Smooth muscle cell of the brain vasculature (primary cell): ENCODE measurements at regions not wholly inside any gene's neighbourhood (a gene's known extent, or its start where the extent isn't known, plus 50 kb on each side); places are given as distances from the start of the nearest gene placed in this dataset.

Source experiments
- DNase-seq: peaks from one replicate; pipeline ENCODE4 v3.0.0-alpha.2; 2012; ENCODE audit warnings: low read depth, low spot score

GRCh38 chr11:29002816-29003215 lies 894.6 kb downstream of the METTL15 start:
- DNase-seq = no peak

- DNase-seq = no peak
Measured at GRCh38 chr11:28999620-29000019, 891.4 kb downstream of the METTL15 start.

- no peak for DNase-seq
Measured at GRCh38 chr11:28992996-28993395, 884.8 kb downstream of the METTL15 start.

- no peak for DNase-seq
Measured at GRCh38 chr11:28984231-28984630, 876.0 kb downstream of the METTL15 start.

DNA sequence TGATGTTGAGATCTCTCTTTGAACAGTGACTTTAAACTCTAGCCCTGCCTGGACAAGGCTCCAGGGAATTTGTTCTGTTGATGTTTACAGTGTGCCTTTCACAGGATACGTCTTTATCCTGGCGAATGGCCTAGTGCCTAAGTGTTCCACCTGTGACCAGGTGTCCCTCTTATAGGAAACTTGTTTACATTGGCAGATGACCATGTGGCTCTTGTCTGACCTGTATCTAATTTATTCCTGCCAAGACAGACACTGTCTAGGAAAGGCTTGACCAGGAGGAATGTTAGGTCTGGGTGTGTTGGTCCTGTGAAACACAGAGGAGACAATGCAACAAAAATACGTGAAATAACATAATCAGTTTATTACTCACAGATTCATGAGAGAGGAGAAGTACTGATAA lies 875.6 kb downstream of the METTL15 start:
- no peak for DNase-seq

- DNase-seq = no peak
Measured at GRCh38 chr11:28981381-28981780, 873.2 kb downstream of the METTL15 start.

- no peak for DNase-seq
Measured at GRCh38 chr11:28976801-28977145, 868.6 kb downstream of the METTL15 start.

DNA sequence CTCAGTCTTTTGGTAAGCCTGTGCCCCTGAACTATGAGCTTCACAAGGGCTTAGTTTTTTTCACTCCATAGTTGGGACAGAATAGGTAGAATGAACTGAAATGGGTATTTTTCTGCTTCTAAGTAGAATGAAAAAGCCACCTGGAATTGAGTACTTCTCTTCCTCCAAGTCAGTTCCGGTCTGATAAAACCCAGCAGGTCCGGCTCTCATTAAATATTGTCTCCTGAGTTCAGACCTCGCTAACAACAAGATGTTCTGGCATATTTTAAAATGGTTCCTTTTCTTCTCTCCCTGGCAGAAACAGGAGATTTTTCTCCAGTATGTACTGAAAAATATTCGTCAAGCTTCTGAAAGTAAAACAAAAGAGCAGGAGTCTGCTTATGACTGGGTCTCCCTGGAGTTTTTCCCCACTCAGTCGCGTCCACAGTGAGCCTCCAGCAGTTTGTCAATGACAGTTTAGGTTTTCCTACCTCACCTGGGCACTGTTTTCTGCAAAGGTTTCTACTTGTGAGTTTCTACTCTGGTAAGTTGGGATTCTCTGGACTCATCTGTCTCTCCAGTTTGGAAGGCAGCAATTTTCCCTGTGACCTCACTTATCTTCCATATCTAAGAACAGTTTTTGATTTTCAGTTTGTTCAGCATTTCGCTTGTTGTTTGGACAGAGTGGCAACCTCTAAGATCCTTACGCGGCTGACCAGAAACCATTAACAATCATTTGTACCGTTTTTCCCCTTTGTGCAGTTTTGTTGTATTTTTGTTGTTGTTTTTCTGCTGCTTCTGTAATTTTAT lies 868.0 kb downstream of the METTL15 start:
- DNase-seq = no peak

DNA sequence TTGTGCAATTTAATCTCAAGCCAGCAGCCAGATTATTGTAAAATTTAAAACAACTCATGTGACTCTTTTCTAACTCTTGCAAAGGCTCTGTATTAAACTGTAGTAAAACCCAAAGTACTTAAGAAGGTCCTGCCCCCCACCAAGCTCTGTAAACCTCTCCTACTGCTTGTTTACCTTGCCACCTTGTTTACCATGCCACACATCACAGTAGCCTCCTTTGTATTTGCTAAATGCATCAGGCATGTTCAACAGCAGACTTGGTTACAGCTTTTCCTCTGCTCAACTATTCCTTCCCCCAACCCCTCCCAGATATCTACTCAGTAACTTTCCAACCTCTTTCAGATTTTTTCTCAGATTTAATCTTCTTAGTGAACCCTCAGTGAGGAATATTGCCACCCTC lies 861.6 kb downstream of the METTL15 start:
- no peak for DNase-seq

DNA sequence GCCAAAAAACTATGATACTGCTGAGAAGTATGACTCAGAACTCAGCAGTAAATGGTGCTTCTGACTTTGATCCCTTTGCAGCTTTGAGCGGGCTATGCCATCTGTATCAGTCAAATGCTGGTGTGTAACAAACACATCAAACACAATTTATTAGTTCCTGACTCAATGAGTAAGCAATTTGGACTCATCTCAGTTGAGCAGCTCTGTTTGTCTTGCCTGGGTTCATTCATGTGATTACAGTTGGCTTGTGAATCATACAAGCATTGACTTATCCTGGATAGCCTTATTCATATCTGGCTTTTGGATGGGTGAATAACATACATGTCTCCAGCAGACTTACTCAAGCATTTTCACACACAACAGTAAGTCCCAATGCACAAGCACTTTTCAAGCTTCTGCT lies 858.8 kb downstream of the METTL15 start:
- DNase-seq = no peak

GRCh38 chr11:28965819-28966218 lies 857.6 kb downstream of the METTL15 start:
- DNase-seq = no peak

DNA sequence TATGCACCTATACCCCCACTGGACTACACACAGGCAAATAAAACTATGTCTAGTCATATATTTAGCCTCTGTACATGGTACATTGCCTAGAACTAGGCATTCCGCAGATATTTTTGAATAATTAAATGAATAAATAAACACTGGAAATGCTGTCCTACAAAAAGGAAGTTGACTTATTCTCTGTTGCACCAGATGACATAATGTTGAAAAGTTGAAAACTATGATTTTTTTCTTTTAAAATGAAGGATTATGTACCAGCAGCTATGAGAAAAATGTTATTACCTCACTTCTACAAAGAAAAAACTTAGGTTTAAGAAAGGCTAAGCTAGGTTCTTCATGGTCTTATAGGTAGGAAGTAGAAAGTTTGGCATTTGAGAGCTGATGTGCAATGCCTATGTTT lies 856.6 kb downstream of the METTL15 start:
- DNase-seq = no peak

- DNase-seq = no peak
Measured at GRCh38 chr11:28963187-28963586, 855.0 kb downstream of the METTL15 start.

GRCh38 chr11:28962502-28962901 lies 854.3 kb downstream of the METTL15 start:
- no peak for DNase-seq

GRCh38 chr11:28961726-28962125 lies 853.5 kb downstream of the METTL15 start:
- DNase-seq = no peak

DNA sequence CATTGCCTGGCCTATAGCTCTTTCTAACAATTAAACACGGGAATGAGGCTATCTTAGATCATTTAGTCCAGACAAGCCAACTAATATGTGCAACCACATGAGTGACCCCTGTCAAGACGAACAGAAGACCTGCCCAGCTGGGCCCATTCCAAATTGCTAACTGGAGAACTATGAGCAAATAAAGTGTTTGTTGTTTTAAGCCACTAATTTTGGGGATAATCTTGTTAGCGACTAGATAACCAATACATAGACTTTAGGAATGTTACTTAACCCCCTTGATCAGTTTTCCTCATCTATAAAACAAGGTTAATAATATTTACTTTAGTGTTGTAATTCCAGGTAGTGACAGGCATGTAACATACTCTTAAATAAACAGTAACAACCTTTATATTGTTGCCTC lies 848.3 kb downstream of the METTL15 start:
- DNase-seq = no peak

DNA sequence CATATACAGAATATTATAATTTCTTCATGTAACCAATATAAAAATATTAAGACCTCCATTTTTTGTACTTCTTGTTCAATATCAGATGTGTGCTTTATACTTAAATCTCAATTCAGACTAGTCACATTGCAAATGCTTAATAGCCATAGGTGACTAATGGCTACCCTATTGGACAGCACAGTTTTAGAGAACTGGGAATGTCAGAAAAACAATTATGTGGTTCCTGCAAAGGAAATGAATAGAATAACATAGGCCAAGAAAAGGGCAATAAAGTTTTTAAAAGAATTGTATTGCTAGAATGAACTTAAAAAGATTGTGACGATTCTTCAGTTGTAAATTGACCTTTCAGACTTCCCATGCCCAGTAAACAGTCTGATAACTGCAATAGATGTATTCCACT lies 843.0 kb downstream of the METTL15 start:
- no peak for DNase-seq

- no peak for DNase-seq
Measured at GRCh38 chr11:28939381-28939780, 831.2 kb downstream of the METTL15 start.

DNA sequence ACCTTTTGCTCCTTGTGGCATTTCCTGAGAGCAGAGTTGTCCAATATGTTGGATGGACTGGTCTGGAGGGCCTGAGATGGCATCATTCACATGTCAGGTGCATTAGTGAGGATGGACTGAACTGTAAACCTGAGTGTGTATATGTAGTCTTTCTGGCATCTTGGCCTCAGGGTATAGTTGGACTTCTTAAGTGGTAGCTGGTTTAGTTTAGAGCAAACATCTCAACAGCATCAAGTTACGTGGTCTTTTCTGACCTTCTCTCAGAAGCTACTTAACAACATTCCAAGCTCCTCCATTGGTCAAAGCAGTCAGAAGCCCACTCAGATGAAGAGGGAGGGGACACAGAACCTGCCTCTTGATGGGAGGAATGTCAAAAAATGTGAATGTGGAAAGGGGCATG lies 829.9 kb downstream of the METTL15 start:
- no peak for DNase-seq

DNA sequence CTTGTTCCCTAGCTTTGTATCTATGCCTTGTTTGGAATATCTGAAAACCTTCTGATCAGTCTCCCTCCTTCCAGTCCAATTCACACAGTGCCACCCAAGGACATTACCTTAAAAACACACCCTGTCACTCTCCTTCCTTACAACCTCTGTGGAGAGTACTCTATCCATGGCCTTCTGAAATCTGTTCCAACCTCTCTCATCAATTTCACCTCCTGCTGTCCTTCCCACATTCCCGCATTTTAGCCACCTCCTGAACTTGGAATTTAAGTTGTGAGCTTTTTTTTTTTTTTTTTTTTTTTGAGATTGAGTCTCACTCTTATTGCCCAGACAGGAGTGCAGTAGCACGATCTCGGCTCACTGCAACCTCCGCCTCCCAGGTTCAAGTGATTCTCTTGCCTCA lies 824.8 kb downstream of the METTL15 start:
- DNase-seq = no peak

- DNase-seq = no peak
Measured at GRCh38 chr11:28924004-28924403, 815.8 kb downstream of the METTL15 start.

GRCh38 chr11:28922386-28922981 lies 814.3 kb downstream of the METTL15 start:
- no peak for DNase-seq

DNA sequence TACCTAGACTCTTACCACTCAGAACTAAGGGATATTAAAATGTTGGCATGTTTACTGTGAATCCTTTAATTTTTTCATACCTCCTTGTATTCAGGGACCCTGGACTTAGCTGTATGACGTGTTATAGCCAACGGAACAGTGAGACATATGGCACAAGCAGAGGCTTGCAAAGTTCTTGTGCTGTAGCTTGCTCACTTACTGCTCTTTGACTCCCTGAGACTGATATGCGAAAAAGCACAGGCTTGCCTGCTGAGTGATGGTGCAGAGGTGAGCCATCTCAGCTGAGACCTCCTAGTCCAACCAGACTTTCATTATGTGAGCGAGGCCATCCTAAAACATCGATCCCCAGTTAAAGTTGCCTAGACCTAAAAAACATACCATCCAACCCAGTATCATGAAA lies 811.0 kb downstream of the METTL15 start:
- DNase-seq = no peak

DNA sequence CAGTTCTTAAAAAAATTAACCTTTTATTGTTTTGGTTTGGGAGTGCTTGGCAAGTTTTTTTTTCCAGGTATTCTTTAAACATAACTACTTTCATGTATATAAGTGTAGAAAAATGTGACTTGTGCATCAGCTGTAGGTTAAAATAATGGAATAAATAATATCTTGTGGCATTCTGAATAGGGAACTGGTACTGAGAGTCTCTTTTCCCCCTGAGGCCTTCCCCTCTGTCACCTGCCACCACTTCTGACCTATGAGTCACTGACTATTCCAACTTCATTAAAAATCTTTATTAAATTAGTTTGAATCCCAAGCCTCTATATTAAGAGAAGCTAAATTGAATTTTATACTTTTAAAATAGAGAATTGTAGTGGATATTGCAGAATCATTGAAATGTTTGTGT lies 805.7 kb downstream of the METTL15 start:
- DNase-seq = no peak
